Pancreas (tissue), 10 donors: ENCODE measurements at regions not wholly inside any gene's neighbourhood (a gene's known extent, or its start where the extent isn't known, plus 50 kb on each side); places are given as distances from the start of the nearest gene placed in this dataset.
"Not testable (repeated sequence)": the region's sequence is repeated elsewhere in the genome, so short reads cannot be mapped to it uniquely, and the experiment has no call there.

Source experiments
- ATAC-seq, 4 donors: fragments of 200-7000 bp; cut with Tn5 transposase; one replicate each; pipeline versions ENCODE4 v1.8.0 to v1.9.1; 2020; ENCODE audit warnings: mild to moderate bottlenecking in 4 of 4, moderate library complexity in 4 of 4
- DNase-seq, 6 donors: peaks; one replicate each; pipeline ENCODE4 v3.0.0-alpha.2; 2020
- FAIRE-seq: peaks from 2 replicates; lab custom pipeline; 2012; peaks lifted over from hg19 to GRCh38; lab: Jason Lieb, UNC
- H3K27ac ChIP-seq, 4 donors: fragments of 200-600 bp; sonication (generic); 1 replicate in 3 of 4; 2 replicates in 1 of 4; pipeline versions ENCODE4 v1.5.0 to v1.8.0; 2020
- H3K27me3 ChIP-seq, 4 donors: fragments of 200-600 bp; one replicate each; pipeline ENCODE4 v1.8.0; 2021
- H3K36me3 ChIP-seq, 3 donors: fragments of 200-600 bp; sonication (generic) in 1 of 3; one replicate each; pipeline versions ENCODE4 v1.5.0 to v1.8.0; 2020 to 2021
- H3K4me1 ChIP-seq, 3 donors: fragments of 200-600 bp; one replicate each; pipeline ENCODE4 v1.8.0; 2021
- H3K4me3 ChIP-seq, 4 donors: fragments of 200-600 bp; sonication (generic) in 2 of 4; one replicate each; pipeline versions ENCODE4 v1.5.0 to v1.8.0; 2020 to 2021
- H3K9me3 ChIP-seq, 4 donors: fragments of 200-600 bp; one replicate each; pipeline ENCODE4 v1.8.0; 2021
- CTCF ChIP-seq, 4 donors: fragments of 200-600 bp; sonication (generic) in 3 of 4; IDR thresholded peaks; one replicate each; pipeline versions ENCODE4 v1.5.0 to v1.8.0; 2021; ENCODE audit warnings: antibody characterized with exemption in 4 of 4
- WGBS, 2 donors: extraction: QIAGEN DNeasy Blood & Tissue Kit; methylation state at CpG; one replicate each; pipeline ENCODE4 v1.1.7; 2013; 5-methylcytosine and 5-hydroxymethylcytosine counted together
- intact Hi-C, 3 donors: fragments of 100-400 bp; cut with DNase I; formaldehyde crosslinking; loops; one replicate each; pipeline versions ENCODE4 v1.11.1 to v1.14.2; 2022
- donor health status: healthy with polysubstance abuse.
- donor health status: DM: no; HTN: no; CAD: no; lungs with moderate emphysema.
- donor health status: DM: no; HTN: no; CAD: no.
- donor health status: control.
- donor health status: control.
- donor health status: Bipolar disorder and iron deficiency.
- donor health status: DM: yes; HTN: yes; CAD: no.
- donor health status: DM: no; HTN: no; CAD: no.
- donor health status: DM: no; HTN: no; CAD: no.
- donor health status: DM: yes; HTN: yes; CAD: no.

GRCh38 chr4:138113819-138114400, 128.2 kb downstream of the SLC7A11 start:
- FAIRE-seq (no peak), DNase-seq (no peak), ATAC-seq (no peak)
- intact Hi-C loops, result no loop called here
- Histone ChIP-seq H3K27me3 (no peaks in the 10 kb centered on the region), H3K27ac (no peak overlapping the region), H3K36me3 (no peaks in the 10 kb centered on the region), H3K4me3 (no peak overlapping the region), H3K9me3 (no peaks in the 10 kb centered on the region), H3K4me1 (no peaks in the 10 kb centered on the region)
- no peak for TF ChIP-seq CTCF (IDR thresholded peaks at IDR 0.05)
- WGBS, 2 donors, result 71 to 86% methylated on average over 1 of the region's 1 CpG

GRCh38 chr4:138112890-138113289, 129.3 kb downstream of the SLC7A11 start:
- DNase-seq, H3K27me3 ChIP-seq, H3K4me3 ChIP-seq, intact Hi-C loops, ATAC-seq, H3K9me3 ChIP-seq, H3K36me3 ChIP-seq, FAIRE-seq, H3K4me1 ChIP-seq, H3K27ac ChIP-seq: not testable (repeated sequence)
- WGBS, 2 donors, result 95 to 97% methylated on average over 8 of the region's 8 CpGs

- no peak for FAIRE-seq
- ATAC-seq, result no peak
Measured at GRCh38 chr4:138112389-138112788, 129.8 kb downstream of the SLC7A11 start.

GRCh38 chr4:138111462-138112000, 130.6 kb downstream of the SLC7A11 start:
- intact Hi-C loops, result no loop called here
- H3K27ac ChIP-seq, result no peak overlapping the region
- FAIRE-seq, result no peak
- no peaks in the 10 kb centered on the region for H3K27me3 ChIP-seq
- no peak for ATAC-seq
- DNase-seq, result no peak
- no peak for TF ChIP-seq CTCF (IDR thresholded peaks at IDR 0.05)
- 90 to 97% methylated on average over 3 of the region's 3 CpGs for WGBS, 2 donors
- no peak overlapping the region for H3K4me3 ChIP-seq
- H3K36me3 ChIP-seq, result no peaks in the 10 kb centered on the region
- H3K4me1 ChIP-seq, result no peaks in the 10 kb centered on the region
- no peaks in the 10 kb centered on the region for H3K9me3 ChIP-seq

More at GRCh38 chr4:138112389-138112788, 129.8 kb downstream of the SLC7A11 start:
- no peak overlapping the region for H3K27ac ChIP-seq
- no peak overlapping the region for H3K4me3 ChIP-seq
- no peak for DNase-seq
- no peaks in the 10 kb centered on the region for H3K27me3 ChIP-seq
- no peaks in the 10 kb centered on the region for H3K4me1 ChIP-seq
- intact Hi-C loops, result no loop called here
- no peak for TF ChIP-seq CTCF (IDR thresholded peaks at IDR 0.05)
- WGBS, 2 donors, result 76 to 88% methylated on average over 2 of the region's 2 CpGs
- H3K36me3 ChIP-seq, result no peaks in the 10 kb centered on the region
- no peaks in the 10 kb centered on the region for H3K9me3 ChIP-seq

- H3K27me3 ChIP-seq, result no peaks in the 10 kb centered on the region
- H3K4me1 ChIP-seq, result no peaks in the 10 kb centered on the region
- TF ChIP-seq CTCF (IDR thresholded peaks at IDR 0.05), result no peak
- FAIRE-seq (no peak), ATAC-seq (no peak), DNase-seq (no peak)
- no peak overlapping the region for H3K27ac ChIP-seq
- H3K9me3 ChIP-seq, result no peaks in the 10 kb centered on the region
- 28 to 39% methylated on average over 1 of the region's 1 CpG for whole genome bisulfite sequencing, 2 donors
- no peaks in the 10 kb centered on the region for H3K36me3 ChIP-seq
- H3K4me3 ChIP-seq, result no peak overlapping the region
- intact Hi-C loops, result no loop called here
Measured at GRCh38 chr4:138110815-138111214, 131.3 kb downstream of the SLC7A11 start.
